Prostate gland (tissue), 2 donors: ENCODE measurements at regions not wholly inside any gene's neighbourhood (a gene's known extent, or its start where the extent isn't known, plus 50 kb on each side); places are given as distances from the start of the nearest gene placed in this dataset.

Experiments used
- CTCF ChIP-seq, 4 experiments: fragments of 200-600 bp in 2 of 4; fragments of 450-650 bp in 2 of 4; sonication (generic) in 2 of 4; IDR thresholded peaks; 1 replicate in 3 of 4; 2 replicates in 1 of 4; pipeline ENCODE4 v1.5.1; 2016 to 2019; ENCODE audit warnings: antibody characterized with exemption in 4 of 4, mild to moderate bottlenecking in 2 of 4, moderate library complexity in 2 of 4
- POLR2A ChIP-seq: fragments of 450-650 bp; IDR thresholded peaks from one replicate; pipeline ENCODE4 v1.6.1; 2016; ENCODE audit warnings: antibody characterized with exemption, mild to moderate bottlenecking
- POLR2AphosphoS5 ChIP-seq: sonication (generic); formaldehyde crosslinking; IDR thresholded peaks from one replicate; pipeline ENCODE4 v1.6.1; 2017; ENCODE audit warnings: antibody characterized with exemption

GRCh38 chr18:78549971-78550370 lies 429.6 kb upstream of the SALL3 start:
- TF ChIP-seq POLR2A (no peak), POLR2AphosphoS5 (no peak), CTCF (IDR thresholded peaks at IDR 0.05) (no peak)
